Hematopoietic multipotent progenitor cell treated with erythropoietin and hydrocortisone succinate and interleukin-3 and kit ligand, for 4 days (in vitro differentiated cells): ENCODE measurements at regions not wholly inside any gene's neighbourhood (a gene's known extent, or its start where the extent isn't known, plus 50 kb on each side); places are given as distances from the start of the nearest gene placed in this dataset.

Experiments
- DNase-seq: peaks from one replicate; pipeline ENCODE4 v3.0.0-alpha.2; 2015

- DNase-seq: peak; percentile 17
Measured at GRCh38 chr3:67863869-67864268, 209.5 kb upstream of the SUCLG2 start.

- no peak for DNase-seq
Measured at GRCh38 chr3:67860429-67860828, 206.0 kb upstream of the SUCLG2 start.

GRCh38 chr3:67858492-67858891 lies 204.1 kb upstream of the SUCLG2 start:
- DNase-seq: no peak

- no peak for DNase-seq
Measured at GRCh38 chr3:67856718-67857117, 202.3 kb upstream of the SUCLG2 start.

- DNase-seq: no peak
Measured at GRCh38 chr3:67854663-67855062, 200.3 kb upstream of the SUCLG2 start.

- no peak for DNase-seq
Measured at GRCh38 chr3:67853520-67853919, 199.1 kb upstream of the SUCLG2 start.

- no peak for DNase-seq
Measured at GRCh38 chr3:67848299-67848698, 193.9 kb upstream of the SUCLG2 start.

- no peak for DNase-seq
Measured at GRCh38 chr3:67846166-67846565, 191.8 kb upstream of the SUCLG2 start.

- DNase-seq: no peak
Measured at GRCh38 chr3:67832817-67833216, 178.4 kb upstream of the SUCLG2 start.

- no peak for DNase-seq
Measured at GRCh38 chr3:67831262-67831661, 176.8 kb upstream of the SUCLG2 start.

- DNase-seq: no peak
Measured at GRCh38 chr3:67828486-67829010, 174.1 kb upstream of the SUCLG2 start.

- no peak for DNase-seq
Measured at GRCh38 chr3:67821135-67821534, 166.7 kb upstream of the SUCLG2 start.

- no peak for DNase-seq
Measured at GRCh38 chr3:67819447-67819846, 165.0 kb upstream of the SUCLG2 start.

- no peak for DNase-seq
Measured at GRCh38 chr3:67809370-67809935, 155.0 kb upstream of the SUCLG2 start.

GRCh38 chr3:67808906-67809305 lies 154.5 kb upstream of the SUCLG2 start:
- no peak for DNase-seq

- no peak for DNase-seq
Measured at GRCh38 chr3:67804578-67804977, 150.2 kb upstream of the SUCLG2 start.

GRCh38 chr3:67804089-67804488 lies 149.7 kb upstream of the SUCLG2 start:
- no peak for DNase-seq

- DNase-seq: no peak
Measured at GRCh38 chr3:67798412-67798811, 144.0 kb upstream of the SUCLG2 start.

GRCh38 chr3:67791620-67792019 lies 137.2 kb upstream of the SUCLG2 start:
- no peak for DNase-seq

GRCh38 chr3:67790043-67790442 lies 135.6 kb upstream of the SUCLG2 start:
- DNase-seq: peak; percentile 65

GRCh38 chr3:67788396-67788795 lies 134.0 kb upstream of the SUCLG2 start:
- DNase-seq: no peak

GRCh38 chr3:67783281-67784250 lies 129.2 kb upstream of the SUCLG2 start:
- no peak for DNase-seq

GRCh38 chr3:67781871-67782270 lies 127.5 kb upstream of the SUCLG2 start:
- DNase-seq: no peak

GRCh38 chr3:67781218-67781617 lies 126.8 kb upstream of the SUCLG2 start:
- DNase-seq: no peak
